Endothelial cell of umbilical vein (primary cell): ENCODE measurements at regions not wholly inside any gene's neighbourhood (a gene's known extent, or its start where the extent isn't known, plus 50 kb on each side); places are given as distances from the start of the nearest gene placed in this dataset.

Experiments used
- BruUV-seq: library from RNA; stranded (reverse); fragments of 400-500 nt; replicated peaks from 2 replicates; lab custom pipeline; 2021; lab: Mats Ljungman, UMichigan
- CTCF ChIA-PET: fragments of 300-600, 350-600 bp; sonication (Branson Sonifier 250); formaldehyde crosslinking; loops from one replicate; lab custom pipeline; 2021; ENCODE audit warnings: antibody characterized with exemption, inconsistent platforms; lab: Charles Lee
- POLR2A ChIA-PET: fragments of 300-600, 350-600 bp; sonication (Branson Sonifier 250); formaldehyde crosslinking; loops from one replicate; lab custom pipeline; 2021; ENCODE audit warnings: antibody characterized with exemption, inconsistent platforms; lab: Charles Lee
- DNase-seq: peaks from one replicate; pipeline ENCODE4 v3.0.0-alpha.2; 2011; ENCODE audit warnings: low read depth, low spot score
- FAIRE-seq: peaks from 2 replicates; lab custom pipeline; 2011; peaks lifted over from hg19 to GRCh38; lab: Jason Lieb, UNC
- H2AFZ ChIP-seq: 2 replicates; pipeline ENCODE4 v1.6.0; 2012; ENCODE audit warnings: low read depth, low read length, control low read depth, inconsistent platforms
- H3K27ac ChIP-seq: 2 replicates; pipeline ENCODE4 v1.5.1; 2011; ENCODE audit warnings: low read depth, mild to moderate bottlenecking, control low read depth, low read length, moderate library complexity; ENCODE audit not compliant: insufficient read depth
- H3K27me3 ChIP-seq, 2 experiments: 2 replicates each; pipeline versions ENCODE4 v1.6.0 to v1.6.1; 2011; ENCODE audit warnings: low read length in 2 of 2, mixed read lengths in 1 of 2; ENCODE audit not compliant: control insufficient read depth in 2 of 2, insufficient read depth in 2 of 2
- H3K36me3 ChIP-seq, 2 experiments: 2 replicates in 1 of 2; 3 replicates in 1 of 2; pipeline ENCODE4 v1.5.1; 2011; ENCODE audit warnings: low read length in 2 of 2, mild to moderate bottlenecking in 1 of 2, moderate library complexity in 1 of 2; ENCODE audit not compliant: control insufficient read depth in 2 of 2, insufficient read depth in 2 of 2; ENCODE audit errors: extremely low read depth in 1 of 2
- H3K4me1 ChIP-seq: 3 replicates; pipeline ENCODE4 v1.5.1; 2011; ENCODE audit warnings: mild to moderate bottlenecking, low read length; ENCODE audit not compliant: control insufficient read depth, insufficient read depth; ENCODE audit errors: extremely low read depth
- H3K4me2 ChIP-seq: 2 replicates; pipeline ENCODE4 v1.6.1; 2011; ENCODE audit warnings: low read length, control low read depth, mixed read lengths; ENCODE audit not compliant: insufficient read depth
- H3K4me3 ChIP-seq, 3 experiments: fragments of 200-600 bp in 1 of 3; sonication (generic), shearing (Covaris generic) in 1 of 3; replicated peaks in 1 of 3; 2 replicates each; pipeline ENCODE4 v1.5.1; 2011 to 2016; ENCODE audit warnings: control low read depth in 3 of 3, low read length in 3 of 3, mild to moderate bottlenecking in 2 of 3, inconsistent platforms in 1 of 3, low read depth in 1 of 3, moderate library complexity in 1 of 3; ENCODE audit not compliant: insufficient read depth in 1 of 3
- H3K79me2 ChIP-seq: 2 replicates; pipeline ENCODE4 v1.6.0; 2012; ENCODE audit warnings: low read length, inconsistent platforms; ENCODE audit not compliant: control insufficient read depth, insufficient read depth
- H3K9ac ChIP-seq: replicated peaks from 2 replicates; pipeline ENCODE3; 2011; ENCODE audit warnings: low read length, control low read depth; ENCODE audit not compliant: insufficient read depth; ENCODE audit errors: extremely low read depth
- H3K9me1 ChIP-seq: replicated peaks from 3 replicates; pipeline ENCODE4 v1.6.0; 2011; ENCODE audit warnings: mild to moderate bottlenecking, low read length; ENCODE audit not compliant: control insufficient read depth, insufficient read depth; ENCODE audit errors: extremely low read depth
- H3K9me3 ChIP-seq: replicated peaks from 2 replicates; pipeline ENCODE4 v1.5.1; 2012; ENCODE audit warnings: low read length, inconsistent platforms; ENCODE audit not compliant: control insufficient read depth, insufficient read depth
- H4K20me1 ChIP-seq: replicated peaks from 2 replicates; pipeline ENCODE3; 2011; ENCODE audit warnings: mild to moderate bottlenecking, low read length; ENCODE audit not compliant: control insufficient read depth, insufficient read depth; ENCODE audit errors: extremely low read depth
- CTCF ChIP-seq, 2 donors: IDR thresholded peaks; 1 replicate in 1 of 2; 2 replicates in 1 of 2; pipeline ENCODE4 v1.5.1; 2011; ENCODE audit warnings: low read length in 2 of 2, mild to moderate bottlenecking in 2 of 2, moderate library complexity in 2 of 2, control low read depth in 1 of 2, inconsistent platforms in 1 of 2, low read depth in 1 of 2; ENCODE audit not compliant: insufficient read depth in 1 of 2; ENCODE audit errors: extremely low read depth in 1 of 2
- EZH2 ChIP-seq: IDR thresholded peaks from 2 replicates; pipeline ENCODE4 v1.6.1; 2012; ENCODE audit warnings: borderline replicate concordance, low read depth, mild to moderate bottlenecking, moderate library complexity, low read length, inconsistent platforms; ENCODE audit not compliant: severe bottlenecking
- FOS ChIP-seq: IDR thresholded peaks from 2 replicates; pipeline ENCODE4 v1.6.1; 2011; ENCODE audit warnings: mild to moderate bottlenecking, low read length, moderate library complexity, borderline replicate concordance; ENCODE audit not compliant: insufficient read depth
- GATA2 ChIP-seq: IDR thresholded peaks from 2 replicates; pipeline ENCODE4 v1.7.0; 2011; ENCODE audit warnings: low read depth, mild to moderate bottlenecking, moderate library complexity, mixed read lengths, low read length; ENCODE audit not compliant: insufficient read length, insufficient read depth
- JUN ChIP-seq: IDR thresholded peaks from 2 replicates; pipeline ENCODE4 v1.6.1; 2011; ENCODE audit warnings: borderline replicate concordance, low read depth; ENCODE audit not compliant: insufficient read length, insufficient read depth
- MAX ChIP-seq: IDR thresholded peaks from 2 replicates; pipeline ENCODE4 v1.6.1; 2011; ENCODE audit not compliant: insufficient read depth, insufficient read length
- MYC ChIP-seq: IDR thresholded peaks from one replicate; pipeline ENCODE4 v1.6.1; 2011; ENCODE audit warnings: mild to moderate bottlenecking, low read depth, low read length
- POLR2A ChIP-seq: IDR thresholded peaks from 2 replicates; pipeline ENCODE4 v1.6.1; 2012; ENCODE audit warnings: low read depth, mild to moderate bottlenecking, control low read depth, low read length
- POLR2AphosphoS5 ChIP-seq: IDR thresholded peaks from 2 replicates; pipeline ENCODE4 v1.6.1; 2012; ENCODE audit warnings: low read depth, mild to moderate bottlenecking, control low read depth, low read length, moderate library complexity; ENCODE audit not compliant: insufficient read depth
- dilution Hi-C: fragments of 300-500 bp; cut with MboI; formaldehyde crosslinking; loops from one replicate; pipeline ENCODE4 v1.15.0; 2019; ENCODE audit warnings: low sequenced_read_pairs; ENCODE audit not compliant: extremely low pct_ligation_motif_present
- intact Hi-C: fragments of 100-400 bp; cut with micrococcal nuclease; formaldehyde crosslinking; loops from one replicate; pipeline ENCODE4 v1.10.0; 2022

- no peak overlapping the region for H3K4me2 ChIP-seq
- no peaks in the 10 kb centered on the region for H4K20me1 ChIP-seq
- BruUV-seq = no TSS peak
- H3K36me3 ChIP-seq = no peaks in the 10 kb centered on the region
- H3K9me1 ChIP-seq = no peaks in the 10 kb centered on the region
- POLR2A ChIA-PET = no interaction called here
- intact Hi-C loops = no loop called here
- FAIRE-seq (no peak), DNase-seq (no peak)
- H3K79me2 ChIP-seq = no peaks in the 10 kb centered on the region
- H3K27me3 ChIP-seq = peaks cover 3 to 10% of the 10 kb centered on the region in 2 experiments
- H2AFZ ChIP-seq = no peak overlapping the region
- dilution Hi-C loops = no loop called here
- CTCF ChIA-PET = interaction anchor here (1.0 kb wide), 1 partner anchor 16 kb away, joined by 3 read pairs; no protein-coding TSS in a partner anchor
- no peaks in the 10 kb centered on the region for H3K9me3 ChIP-seq
- H3K27ac ChIP-seq = no peak overlapping the region
- TF ChIP-seq CTCF (IDR thresholded peaks at IDR 0.05; ENCODE audit: extremely low read depth in 1 of 2, insufficient read depth in 1 of 2, low read depth in 1 of 2, low read length in 2 of 2) = no peak
- TF ChIP-seq POLR2A = no peak
- TF ChIP-seq EZH2 = no peak
- TF ChIP-seq JUN = no peak
- TF ChIP-seq POLR2AphosphoS5 = no peak
- no peak for TF ChIP-seq MAX
- TF ChIP-seq GATA2 = no peak
- no peak for TF ChIP-seq FOS
- no peak for TF ChIP-seq MYC
- H3K9ac ChIP-seq = no peak overlapping the region
- H3K4me1 ChIP-seq = no peaks in the 10 kb centered on the region
- no peak overlapping the region for H3K4me3 ChIP-seq
These were observed 168.1 kb upstream of the MAP3K1 start for GRCh38 chr5:56647099-56647850.
